HG02938 (cell line): ENCODE measurements at regions not wholly inside any gene's neighbourhood (a gene's known extent, or its start where the extent isn't known, plus 50 kb on each side); places are given as distances from the start of the nearest gene placed in this dataset.

Source experiments
- ATAC-seq: cut with Tn5 transposase; IDR thresholded peaks from one replicate; pipeline ENCODE4 v1.9.1; 2021; ENCODE audit warnings: mild to moderate bottlenecking, moderate library complexity; ENCODE audit not compliant: unreplicated experiment

DNA sequence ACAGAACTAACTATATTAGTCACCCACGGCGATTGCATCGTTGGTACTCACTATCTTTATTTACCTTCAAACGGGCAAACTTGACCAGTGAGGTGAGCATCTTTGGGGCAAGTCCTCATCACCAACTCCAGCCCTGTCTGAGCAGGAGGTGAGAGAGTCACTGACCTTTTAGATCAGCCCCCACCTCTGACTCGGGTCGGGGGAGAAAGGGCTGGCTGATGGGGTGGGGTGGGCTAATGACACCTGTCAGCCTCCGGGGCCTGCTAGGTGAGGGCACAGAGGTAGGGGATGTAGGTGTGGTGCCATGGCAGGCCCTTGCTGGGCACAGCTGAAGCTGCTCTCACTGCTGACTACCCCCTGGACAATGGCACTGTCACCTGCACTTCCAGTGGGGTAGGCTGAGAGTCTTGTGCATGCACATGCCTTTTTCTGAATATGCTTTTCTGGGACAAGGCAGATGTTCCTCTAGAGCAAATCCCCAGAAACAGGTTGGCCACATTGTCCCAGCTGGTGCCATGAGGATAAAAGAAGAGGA, 359.5 kb upstream of the MKI67 start:
- no peak for ATAC-seq

DNA sequence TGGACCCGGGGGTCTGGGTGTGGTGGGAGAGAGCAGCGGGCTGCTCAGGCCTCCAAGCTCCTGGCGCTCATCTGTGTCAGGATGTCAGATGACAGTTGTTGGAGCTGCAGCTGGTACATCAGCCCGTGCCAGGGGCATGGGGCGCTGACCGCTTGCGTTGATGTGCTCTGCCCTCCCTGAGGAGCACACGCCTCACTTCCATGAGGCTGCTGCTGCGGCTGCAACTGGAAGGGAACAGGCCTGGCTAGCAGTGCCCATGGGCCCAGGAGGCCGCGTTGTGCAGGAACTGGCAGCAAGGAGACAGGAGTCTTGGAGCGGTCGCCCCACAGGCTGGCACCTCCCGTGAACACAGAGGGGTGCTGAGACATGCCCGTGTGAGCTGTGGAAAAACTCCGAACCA, 361.3 kb upstream of the MKI67 start:
- ATAC-seq = no peak

DNA sequence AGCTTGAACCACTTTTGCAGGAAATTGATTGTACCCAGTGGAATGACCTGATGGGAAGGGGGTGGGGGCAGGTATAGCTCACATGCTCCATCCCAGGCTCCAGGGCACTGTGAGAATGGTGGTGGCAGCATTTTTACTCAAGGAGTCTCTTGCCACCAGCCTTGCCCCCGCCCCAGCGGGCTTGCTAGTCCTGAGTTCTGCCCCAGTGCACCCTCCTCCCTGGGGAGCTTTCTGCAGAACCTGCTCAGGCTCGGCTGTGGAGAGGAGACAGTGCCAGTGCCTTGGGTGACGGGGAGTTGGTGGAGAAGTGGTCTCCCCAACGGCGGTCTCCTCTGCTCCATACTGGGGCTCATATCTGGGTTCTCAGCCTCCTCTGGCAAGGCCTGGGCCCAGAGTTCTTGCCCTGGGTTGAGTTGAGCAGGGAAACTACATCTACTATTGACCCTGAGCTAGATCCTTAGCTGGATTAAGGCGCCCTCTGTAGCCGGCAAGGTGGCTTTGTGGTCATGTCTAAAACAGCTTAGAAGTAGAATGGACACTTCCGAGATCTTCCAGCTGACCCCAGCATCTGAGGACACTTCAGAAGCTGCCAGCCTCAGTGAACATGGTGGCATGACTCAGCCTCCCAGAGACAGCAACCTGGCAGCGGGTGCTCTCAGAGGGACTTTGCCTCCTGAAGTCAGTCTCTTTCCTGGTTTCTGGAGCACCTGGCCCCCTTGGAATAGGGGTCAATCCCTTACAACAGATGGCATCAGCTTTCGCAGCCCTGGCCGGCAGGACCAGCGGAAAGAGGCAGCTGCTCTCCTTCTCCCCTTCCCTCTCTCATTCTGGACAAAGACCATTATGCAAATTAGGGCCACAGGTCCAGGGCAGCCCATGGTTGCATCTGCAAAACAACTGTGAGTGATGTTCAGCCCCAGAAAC, 363.4 kb upstream of the MKI67 start:
- no peak for ATAC-seq

DNA sequence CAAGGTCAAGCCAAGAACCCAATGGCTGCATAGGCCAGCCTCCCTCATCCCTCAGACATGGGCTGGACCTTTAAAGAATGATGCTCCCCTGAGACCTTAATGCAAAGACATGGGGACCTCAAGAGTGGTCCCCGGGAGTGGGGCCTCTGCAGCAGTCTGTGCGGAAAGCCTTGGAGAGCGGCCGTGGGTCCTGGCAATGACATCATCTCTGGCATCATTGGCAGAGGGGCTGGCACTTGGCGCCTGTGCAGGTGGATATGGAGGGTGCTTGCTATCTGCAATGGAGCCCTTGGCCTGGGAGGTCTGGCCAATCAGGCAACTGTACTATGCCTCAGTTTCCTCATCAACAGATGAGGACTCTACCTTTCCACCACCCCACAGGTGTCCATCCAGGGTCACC, 365.5 kb upstream of the MKI67 start:
- no peak for ATAC-seq

DNA sequence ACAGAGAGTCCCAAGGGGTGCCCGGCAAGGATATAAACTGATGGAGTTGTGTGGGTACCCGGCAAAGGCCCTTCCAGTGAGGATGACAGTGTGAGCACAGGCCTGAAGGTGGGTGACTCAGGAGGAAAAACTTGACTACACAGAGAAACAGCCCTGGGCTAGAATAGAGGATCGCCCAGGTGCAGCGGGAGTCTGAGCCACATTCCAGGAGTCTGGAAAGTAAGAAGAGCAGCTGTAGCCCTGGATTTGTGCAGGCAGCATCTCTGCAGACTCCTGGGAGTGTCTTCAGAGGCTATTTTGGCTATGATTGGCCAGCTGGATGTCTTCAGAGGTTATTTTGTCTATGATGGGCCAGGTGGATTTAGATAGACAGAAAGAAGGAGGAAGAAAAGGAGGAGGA, 367.6 kb upstream of the MKI67 start:
- ATAC-seq = no peak

DNA sequence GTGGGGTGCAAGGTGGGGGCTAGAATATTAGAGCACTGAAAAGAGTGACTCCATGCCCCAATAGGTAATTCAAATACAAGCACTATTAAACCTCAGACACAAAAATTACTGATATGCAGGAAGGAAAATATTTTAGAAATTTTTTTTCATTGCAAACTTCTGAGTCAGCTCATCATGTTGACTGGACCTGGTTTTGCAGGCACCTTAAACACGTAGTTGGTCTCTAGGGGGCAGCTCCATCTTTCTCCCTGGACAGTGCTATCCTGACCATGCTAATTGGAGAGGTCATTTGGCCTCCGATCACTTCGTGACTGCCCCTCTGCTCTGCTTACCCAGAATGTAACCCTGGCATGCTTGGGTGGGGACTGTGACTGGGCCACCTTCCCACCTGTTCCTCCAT, 368.4 kb upstream of the MKI67 start:
- ATAC-seq = no peak

DNA sequence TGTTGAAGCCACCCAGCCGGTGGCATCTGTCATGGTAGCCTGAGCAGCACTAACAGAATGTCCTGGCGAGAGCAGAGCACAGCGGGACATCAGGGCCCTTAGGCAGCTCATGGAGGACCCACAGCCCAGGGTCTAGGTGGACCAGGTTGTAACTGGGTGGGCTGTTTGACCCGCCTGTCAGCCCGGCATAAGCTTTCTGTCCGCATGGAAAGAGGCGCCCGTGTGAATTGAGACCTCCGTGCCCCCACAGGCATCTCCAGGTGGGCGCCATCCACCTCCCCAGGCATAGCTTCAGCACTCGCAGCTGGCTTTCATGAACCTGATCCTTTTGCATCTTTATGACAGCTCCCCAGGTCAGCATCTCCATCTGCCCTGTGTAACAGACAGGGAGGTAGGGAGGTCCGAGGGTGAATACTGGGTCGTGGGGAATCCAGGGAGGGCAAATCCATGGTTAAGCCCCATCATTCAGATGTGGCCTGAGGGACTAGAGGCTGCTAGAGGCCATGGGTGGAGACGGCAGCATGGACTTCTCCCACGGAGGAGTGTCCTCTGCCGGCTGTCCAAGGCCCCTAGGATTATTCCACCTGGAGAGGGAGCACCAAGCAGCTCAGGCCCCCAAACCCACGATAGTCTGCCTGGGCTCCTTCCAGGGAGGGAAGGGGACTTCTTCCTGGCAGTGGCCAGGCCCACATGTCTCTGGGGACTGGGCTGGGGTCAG, 371.6 kb upstream of the MKI67 start:
- no peak for ATAC-seq

DNA sequence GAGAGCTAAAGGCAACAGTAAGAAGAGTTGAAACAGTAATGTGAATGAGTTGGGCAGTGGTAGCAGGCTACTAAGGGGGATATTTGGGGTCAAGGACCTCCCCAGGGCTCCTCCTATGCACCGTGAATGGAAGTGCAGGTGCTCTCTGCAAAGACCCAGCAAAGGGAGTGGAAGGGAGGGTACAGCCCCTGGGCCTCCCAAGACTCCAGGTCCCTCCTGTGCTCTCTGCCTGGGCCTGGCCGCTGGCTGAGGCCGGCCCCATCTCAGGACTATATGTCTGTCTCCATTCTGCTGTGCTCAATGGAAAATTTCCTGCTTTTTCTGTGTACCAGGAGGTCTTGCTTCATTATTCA, 372.1 kb upstream of the MKI67 start:
- no peak for ATAC-seq

DNA sequence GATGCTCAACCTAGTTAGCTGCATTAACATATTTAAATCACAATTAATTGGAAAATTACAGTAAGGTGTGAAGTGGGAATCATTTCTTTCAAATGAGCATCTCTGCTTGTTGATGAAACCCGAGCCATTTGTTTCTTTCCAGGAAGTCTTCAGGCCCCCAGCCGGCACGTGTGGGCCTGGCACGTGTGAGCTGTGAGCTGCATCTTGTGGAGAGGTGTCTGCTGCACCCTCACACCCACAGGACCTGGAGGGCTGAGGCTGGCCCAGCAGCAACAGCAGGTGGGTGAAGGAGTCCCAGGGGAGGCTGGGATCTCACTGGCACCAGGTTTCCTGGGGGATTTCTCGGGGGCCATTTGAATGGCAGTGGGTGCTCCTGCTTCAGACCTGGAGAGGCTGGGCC, 372.5 kb upstream of the MKI67 start:
- no peak for ATAC-seq

DNA sequence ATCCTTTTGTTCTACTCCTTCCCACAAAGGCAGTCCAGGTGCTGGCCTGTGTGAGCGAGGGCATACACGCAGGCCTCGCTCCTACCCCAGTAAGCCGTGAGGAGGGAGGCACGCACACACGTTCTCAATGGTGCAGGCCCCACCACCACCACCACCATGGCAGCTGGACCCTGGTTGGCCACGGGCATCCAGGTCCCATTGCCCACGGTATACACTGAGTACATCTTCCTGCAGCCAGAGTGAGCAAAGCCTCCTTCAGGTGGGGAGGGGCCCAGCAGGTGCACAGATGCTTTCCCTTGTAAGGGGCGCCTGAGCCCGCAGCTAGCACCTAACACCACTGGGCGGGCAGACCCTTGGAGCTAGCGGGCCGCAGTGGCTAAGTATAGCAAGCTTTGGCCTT, 373.3 kb upstream of the MKI67 start:
- ATAC-seq = no peak

DNA sequence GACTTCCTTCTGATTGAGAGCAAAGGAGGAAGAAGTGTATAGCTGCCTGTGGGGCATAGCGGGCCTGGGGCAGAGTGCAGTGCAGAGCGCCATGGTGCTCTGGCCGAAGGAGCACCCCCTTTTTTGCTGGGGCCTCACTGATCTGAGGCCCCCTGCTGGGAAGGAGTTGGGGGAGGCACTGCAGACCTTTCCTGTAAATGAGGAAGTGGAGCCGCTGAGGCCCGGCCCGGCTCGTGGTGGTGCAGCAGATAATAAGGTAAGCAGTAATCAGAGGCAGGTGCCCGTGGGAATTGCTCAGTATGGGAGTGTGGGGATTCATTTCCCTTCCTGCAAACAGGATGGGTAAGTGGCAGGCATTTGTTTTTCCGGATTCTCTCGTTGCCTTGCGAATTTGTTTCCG, 373.7 kb upstream of the MKI67 start:
- ATAC-seq = no peak

DNA sequence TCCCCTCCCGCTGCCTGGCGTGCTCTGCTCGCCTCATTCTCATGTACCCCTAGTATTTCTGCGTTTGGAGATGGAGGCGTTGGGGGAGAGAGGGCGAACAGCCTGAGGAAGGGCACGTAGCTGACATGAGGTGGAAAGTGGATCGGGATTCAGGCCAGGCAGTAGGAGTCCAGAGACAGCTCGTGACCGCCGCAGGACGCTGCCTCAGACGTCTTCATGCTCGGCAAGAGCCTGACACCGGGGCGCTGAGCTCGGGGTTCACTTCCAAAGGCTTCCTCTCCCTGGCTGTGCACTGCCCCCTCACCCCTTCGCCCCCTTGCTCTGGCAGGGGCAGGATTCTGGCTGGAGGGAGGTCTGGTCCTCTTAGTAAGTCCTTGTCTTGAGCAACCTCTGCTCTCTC, 374.4 kb upstream of the MKI67 start:
- ATAC-seq = no peak

DNA sequence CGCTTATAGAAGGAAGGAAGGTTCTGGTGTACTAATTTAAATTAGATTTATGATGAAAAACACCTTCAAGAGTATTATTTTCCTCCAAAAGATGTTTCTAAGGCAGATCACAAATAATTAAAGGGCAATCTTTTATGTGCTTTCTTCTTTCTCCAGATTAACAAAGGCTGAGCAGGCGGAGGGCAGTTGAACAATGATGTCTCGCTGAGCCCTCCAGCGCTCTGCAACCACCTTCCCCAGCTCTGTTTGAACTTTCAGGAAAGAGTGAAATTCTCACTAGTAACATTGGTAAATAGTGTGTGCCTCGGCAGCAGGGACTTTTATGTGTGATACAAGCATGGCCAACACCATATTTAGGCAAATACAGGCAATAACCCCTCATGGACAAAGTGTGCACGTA, 379.1 kb upstream of the MKI67 start:
- no peak for ATAC-seq

DNA sequence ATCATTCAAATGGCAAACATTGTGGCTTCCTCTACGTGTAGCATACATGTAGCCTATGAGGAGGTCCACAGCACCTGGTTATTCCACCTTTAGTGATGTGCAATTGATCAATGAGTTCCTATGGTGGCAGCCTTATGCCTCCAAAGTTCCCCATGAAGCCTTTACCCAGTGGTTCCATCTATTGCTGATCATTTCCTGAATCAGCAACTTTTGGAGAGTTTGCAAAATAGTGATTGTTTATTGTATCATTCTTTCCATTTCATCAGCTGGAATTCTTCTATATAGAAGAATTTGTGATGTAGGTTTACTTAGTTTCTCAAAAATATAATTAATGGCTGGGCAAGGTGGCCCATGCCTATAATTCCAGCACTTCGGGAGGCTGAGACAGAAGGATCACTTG, 380.2 kb upstream of the MKI67 start:
- ATAC-seq = no peak

DNA sequence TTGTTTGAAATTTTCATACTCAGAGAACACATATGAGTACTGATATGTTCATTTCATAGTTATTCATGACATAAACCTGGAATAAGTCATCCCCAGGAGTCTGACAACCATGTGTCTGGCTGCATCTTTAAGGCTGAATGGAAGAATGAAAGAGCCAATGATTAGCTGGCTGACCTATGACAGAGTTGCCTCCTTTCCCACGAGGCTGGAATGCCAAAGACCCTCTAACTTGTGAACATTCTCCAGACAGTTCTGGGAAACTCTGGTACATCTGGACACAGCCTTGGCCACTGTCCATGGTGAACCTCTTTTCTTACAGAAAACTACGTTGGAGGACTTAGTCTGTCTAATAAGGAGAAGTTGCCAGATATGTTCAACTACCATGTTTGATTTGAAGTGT, 380.8 kb upstream of the MKI67 start:
- no peak for ATAC-seq

DNA sequence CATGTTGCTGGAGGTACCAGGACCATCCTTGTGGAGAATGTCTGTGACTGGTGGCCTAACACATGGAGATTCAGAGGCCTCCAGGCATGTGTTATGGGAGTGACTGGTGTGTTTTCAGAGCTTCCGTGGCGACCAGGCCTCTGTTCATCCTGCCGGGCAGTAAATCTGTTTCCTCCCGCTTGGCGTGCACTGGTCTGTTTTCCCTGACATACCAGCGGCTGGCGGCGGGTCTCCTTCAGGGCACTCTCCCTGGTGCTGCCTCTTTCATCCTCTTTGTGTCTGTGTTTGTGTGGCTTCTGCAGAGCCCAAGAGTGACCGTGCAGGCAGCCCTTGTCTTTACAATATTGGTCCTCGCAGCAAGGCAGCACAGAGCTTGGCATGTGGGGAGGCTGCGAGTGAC, 385.1 kb upstream of the MKI67 start:
- ATAC-seq = no peak

DNA sequence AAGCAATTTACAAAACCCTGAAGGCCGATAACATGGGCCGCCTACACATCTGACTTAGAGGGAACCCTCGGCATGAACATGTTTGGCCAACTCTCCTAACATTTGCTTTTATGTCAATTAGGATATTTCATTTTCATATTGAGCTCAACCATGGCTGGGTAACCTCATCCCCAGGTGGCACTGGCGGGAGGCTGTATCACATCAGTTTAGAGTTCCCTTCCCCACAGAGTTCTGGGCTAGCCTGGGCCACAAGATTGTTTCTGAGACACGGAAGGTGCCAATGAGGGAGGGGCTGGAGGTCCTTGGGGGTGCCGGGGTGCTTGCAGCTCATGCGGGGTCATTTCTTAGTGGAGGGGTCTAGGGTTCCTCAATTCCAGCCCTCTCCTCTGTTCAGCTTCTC, 386.5 kb upstream of the MKI67 start:
- no peak for ATAC-seq

DNA sequence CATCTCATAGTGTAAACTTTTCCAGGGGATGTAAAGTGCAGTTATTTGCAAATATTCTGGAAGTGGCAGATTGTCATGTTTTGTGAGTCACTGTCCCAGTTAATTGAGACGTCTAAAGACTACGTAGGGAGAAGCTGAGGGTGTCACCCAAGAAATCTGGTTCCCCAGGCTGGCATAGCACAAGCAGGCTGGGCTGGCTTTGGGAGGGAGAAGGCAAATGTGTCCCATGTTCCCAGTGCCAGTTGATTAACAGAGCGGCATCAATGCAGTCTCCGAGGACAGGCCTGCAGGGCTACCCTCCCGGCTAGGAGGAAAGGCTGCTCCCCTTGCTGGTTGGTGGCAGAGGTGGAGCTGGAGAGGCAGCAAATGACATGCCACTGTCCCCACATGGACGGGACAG, 388.3 kb upstream of the MKI67 start:
- ATAC-seq = no peak

DNA sequence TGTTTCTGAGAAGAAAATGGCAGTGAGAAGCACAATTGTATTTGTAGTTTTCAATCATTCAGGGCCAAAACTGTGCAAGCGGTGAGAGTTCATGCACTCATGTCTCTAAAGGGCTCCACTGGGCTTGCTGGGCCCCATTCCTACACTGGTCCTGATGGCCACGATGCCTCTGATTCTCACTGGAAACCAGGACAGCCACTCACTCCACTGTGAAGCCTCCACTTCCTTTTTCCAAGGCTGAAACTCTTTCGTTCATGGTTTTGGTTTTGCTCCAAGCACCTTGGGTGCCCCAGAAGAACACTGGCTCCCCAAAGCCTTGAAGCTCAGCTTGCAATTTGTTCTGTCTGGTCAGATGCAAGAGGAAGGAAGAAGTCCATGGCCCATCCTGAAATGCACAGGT, 390.0 kb upstream of the MKI67 start:
- ATAC-seq = no peak

DNA sequence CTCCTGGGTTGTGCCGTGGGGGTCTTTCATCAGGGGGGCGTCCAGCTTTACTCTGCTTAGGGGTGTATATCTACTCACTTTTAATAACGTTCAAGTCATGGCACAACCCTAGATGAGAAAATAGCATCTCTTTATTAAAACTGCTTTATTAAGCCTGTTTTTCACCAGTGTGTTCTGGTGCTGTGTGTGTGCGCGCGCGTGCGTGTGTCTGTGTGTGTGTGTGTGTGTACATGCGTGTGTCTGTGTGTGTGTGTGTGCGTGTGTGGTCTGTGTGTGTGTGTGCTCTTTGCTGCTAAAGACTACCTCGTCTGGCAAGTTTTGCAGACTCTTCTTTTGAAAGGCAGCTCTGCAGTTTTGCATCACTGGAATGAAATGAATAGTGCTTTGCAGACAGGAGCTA, 390.9 kb upstream of the MKI67 start:
- no peak for ATAC-seq

DNA sequence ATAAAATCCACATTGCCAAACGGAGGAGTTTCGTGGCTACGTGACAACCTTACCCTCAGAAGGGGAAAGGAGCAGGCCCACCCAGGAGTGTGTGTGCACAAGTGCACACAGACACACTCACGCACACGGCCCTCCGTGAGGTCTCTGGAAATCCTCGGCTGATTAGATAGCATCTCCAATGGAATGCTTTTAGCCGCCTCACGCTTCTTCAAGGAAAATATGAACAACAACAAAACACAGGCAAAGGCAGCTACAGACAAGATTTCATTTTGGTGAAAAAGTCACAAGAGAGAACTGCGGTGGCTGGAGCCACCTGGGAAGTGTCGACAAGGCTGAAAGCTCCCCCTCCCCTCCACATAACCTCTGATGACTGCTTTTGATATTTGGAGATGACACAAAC, 391.8 kb upstream of the MKI67 start:
- no peak for ATAC-seq

DNA sequence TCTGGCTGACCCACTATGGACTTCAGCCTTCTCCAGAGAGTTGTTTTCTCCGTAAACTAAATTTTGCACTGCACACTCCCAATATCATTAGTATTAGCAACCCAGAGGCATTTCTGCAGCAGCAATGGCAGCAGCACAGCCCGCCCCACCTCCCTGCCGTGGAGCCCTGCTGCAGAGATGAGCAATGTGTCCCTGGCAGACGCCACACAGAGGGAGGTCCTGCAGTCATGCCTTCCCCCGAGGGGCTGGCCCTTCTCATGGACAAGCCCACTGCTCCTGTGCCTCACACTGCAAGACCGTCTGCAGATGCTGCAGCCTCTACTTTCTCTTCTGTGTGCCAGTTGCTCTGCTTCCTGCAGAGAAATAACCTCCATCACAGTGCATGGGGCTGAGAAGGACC, 393.4 kb upstream of the MKI67 start:
- ATAC-seq = no peak
